Adrenal gland (tissue), 9 donors: ENCODE measurements at regions not wholly inside any gene's neighbourhood (a gene's known extent, or its start where the extent isn't known, plus 50 kb on each side); places are given as distances from the start of the nearest gene placed in this dataset.

Experiments
- DNase-seq, 7 donors: peaks; one replicate each; pipeline ENCODE4 v3.0.0-alpha.2; 2019 to 2020
- H3K27ac ChIP-seq, 5 donors: fragments of 200-600 bp; sonication (generic) in 4 of 5; 1 replicate in 3 of 5; 2 replicates in 2 of 5; pipeline versions ENCODE4 v1.5.1 to v1.8.0; 2016 to 2020; ENCODE audit warnings: mild to moderate bottlenecking in 1 of 5
- H3K27me3 ChIP-seq: fragments of 200-600 bp; 2 replicates; pipeline ENCODE4 v1.8.0; 2021
- H3K36me3 ChIP-seq, 2 donors: fragments of 200-600 bp; replicated peaks in 1 of 2; 1 replicate in 1 of 2; 2 replicates in 1 of 2; pipeline versions ENCODE4 v1.5.1 to v1.8.0; 2018 to 2022
- H3K4me1 ChIP-seq, 2 donors: fragments of 200-600 bp; replicated peaks in 1 of 2; 1 replicate in 1 of 2; 2 replicates in 1 of 2; pipeline versions ENCODE4 v1.5.1 to v1.8.0; 2018 to 2021
- H3K4me3 ChIP-seq, 4 donors: fragments of 200-600 bp; sonication (generic) in 3 of 4; one replicate each; pipeline ENCODE4 v1.5.1; 2016 to 2018
- H3K9me3 ChIP-seq, 3 donors: fragments of 200-600 bp; sonication (generic) in 1 of 3; replicated peaks in 1 of 3; 1 replicate in 2 of 3; 2 replicates in 1 of 3; pipeline versions ENCODE4 v1.5.1 to v1.8.0; 2016 to 2021
- CTCF ChIP-seq, 6 experiments: fragments of 450-650 bp in 4 of 6; fragments of 200-600 bp in 2 of 6; sonication (generic) in 1 of 6; IDR thresholded peaks; 1 replicate in 5 of 6; 2 replicates in 1 of 6; pipeline versions ENCODE4 v1.5.1 to v1.8.0; 2016 to 2021; ENCODE audit warnings: antibody characterized with exemption in 6 of 6, mild to moderate bottlenecking in 2 of 6, moderate library complexity in 1 of 6
- POLR2A ChIP-seq, 2 donors: fragments of 450-650 bp; IDR thresholded peaks; one replicate each; pipeline ENCODE4 v1.6.1; 2017; ENCODE audit warnings: antibody characterized with exemption in 2 of 2, mild to moderate bottlenecking in 2 of 2, moderate library complexity in 1 of 2
- whole genome bisulfite sequencing, 4 donors: extraction: QIAGEN DNeasy Blood & Tissue Kit in 2 of 4; methylation state at CpG; one replicate each; pipeline versions ENCODE4 v1.1.5 to v1.1.7; 2013 to 2017; 5-methylcytosine and 5-hydroxymethylcytosine counted together
- intact Hi-C, 2 donors: fragments of 100-400 bp; cut with DNase I; formaldehyde crosslinking; loops; one replicate each; pipeline versions ENCODE4 v1.14.1 to v1.15.0; 2022 to 2023
- donor health status: healthy with polysubstance abuse.
- donor health status: Bipolar disorder and iron deficiency.
- donor health status: DM: yes; HTN: yes; CAD: no.
- donor health status: DM: no; HTN: no; CAD: no.
- donor health status: DM: no; HTN: no; CAD: no.

GRCh38 chr16:74073456-74073855, 223.2 kb upstream of the PSMD7 start:
- 92 to 94% (median 93%) methylated on average over 3 of the region's 3 CpGs for WGBS, 4 donors
- no peak overlapping the region for H3K4me3 ChIP-seq
- H3K27ac ChIP-seq = no peak overlapping the region
- H3K9me3 ChIP-seq = no peaks in the 10 kb centered on the region
- no peak for DNase-seq
- intact Hi-C loops = no loop called here
- no peaks in the 10 kb centered on the region for H3K27me3 ChIP-seq
- H3K36me3 ChIP-seq = no peaks in the 10 kb centered on the region
- H3K4me1 ChIP-seq = no peaks in the 10 kb centered on the region
- TF ChIP-seq POLR2A (IDR thresholded peaks at IDR 0.05) (no peak), CTCF (IDR thresholded peaks at IDR 0.05) (no peak)

GRCh38 chr16:74071996-74072535, 224.5 kb upstream of the PSMD7 start:
- H3K27me3 ChIP-seq = no peaks in the 10 kb centered on the region
- H3K4me1 ChIP-seq = no peaks in the 10 kb centered on the region
- TF ChIP-seq POLR2A (IDR thresholded peaks at IDR 0.05) (no peak), CTCF (IDR thresholded peaks at IDR 0.05) (no peak)
- H3K27ac ChIP-seq = no peak overlapping the region
- no peak overlapping the region for H3K4me3 ChIP-seq
- DNase-seq = no peak
- H3K9me3 ChIP-seq = no peaks in the 10 kb centered on the region
- WGBS, 4 donors = 74 to 86% (median 76%) methylated on average over 8 of the region's 8 CpGs
- intact Hi-C loops = no loop called here
- no peaks in the 10 kb centered on the region for H3K36me3 ChIP-seq

GRCh38 chr16:74070237-74070636, 226.4 kb upstream of the PSMD7 start:
- H3K4me3 ChIP-seq = no peak overlapping the region
- DNase-seq = no peak
- intact Hi-C loops = no loop called here
- no peaks in the 10 kb centered on the region for H3K9me3 ChIP-seq
- 69 to 83% (median 76%) methylated on average over 3 to 10 of the region's 10 CpGs for WGBS, 4 donors
- no peaks in the 10 kb centered on the region for H3K27me3 ChIP-seq
- no peak for TF ChIP-seq CTCF (IDR thresholded peaks at IDR 0.05)
- TF ChIP-seq POLR2A (IDR thresholded peaks at IDR 0.05) = no peak
- no peaks in the 10 kb centered on the region for H3K4me1 ChIP-seq
- H3K36me3 ChIP-seq = no peaks in the 10 kb centered on the region
- no peak overlapping the region for H3K27ac ChIP-seq

- intact Hi-C loops = no loop called here
- 51 to 61% (median 58%) methylated on average over 5 of the region's 5 CpGs for WGBS, 4 donors
Observed at GRCh38 chr16:74064120-74064735, 232.4 kb upstream of the PSMD7 start.

More at GRCh38 chr16:74064120-74064735, 232.4 kb upstream of the PSMD7 start:
- Histone ChIP-seq H3K4me3 (no peak overlapping the region), H3K4me1 (no peaks in the 10 kb centered on the region), H3K9me3 (no peaks in the 10 kb centered on the region), H3K27ac (no peak overlapping the region), H3K36me3 (no peaks in the 10 kb centered on the region), H3K27me3 (no peaks in the 10 kb centered on the region)
- TF ChIP-seq CTCF (IDR thresholded peaks at IDR 0.05) (no peak), POLR2A (IDR thresholded peaks at IDR 0.05) (no peak)
- no peak for DNase-seq
